Suppressor macrophage treated with lipopolysaccharide for 1 hour (primary cell): ENCODE measurements at regions not wholly inside any gene's neighbourhood (a gene's known extent, or its start where the extent isn't known, plus 50 kb on each side); places are given as distances from the start of the nearest gene placed in this dataset.

Experiments used
- DNase-seq, 3 donors: peaks; one replicate each; pipeline ENCODE4 v3.0.0-alpha.2; 2020 to 2022

GRCh38 chr1:184813528-184814089 is 59.0 kb upstream of the EDEM3 start:
- DNase-seq = no peak

GRCh38 chr1:184811439-184812111 is 56.9 kb upstream of the EDEM3 start:
- DNase-seq = no peak

- no peak for DNase-seq
Measured at GRCh38 chr1:184810735-184811343, 56.2 kb upstream of the EDEM3 start.

GRCh38 chr1:184806296-184806721 is 51.7 kb upstream of the EDEM3 start:
- DNase-seq = peak; percentile 50 to 74 (median 64)

- peak; percentile 88 to 92 (median 90) for DNase-seq
Measured at GRCh38 chr1:184805667-184806295, 51.1 kb upstream of the EDEM3 start.
